SK-N-SH treated with all-trans-retinoic acid at 6 μM for 48 hours (cell line): ENCODE measurements at regions not wholly inside any gene's neighbourhood (a gene's known extent, or its start where the extent isn't known, plus 50 kb on each side); places are given as distances from the start of the nearest gene placed in this dataset.

Experiments used
- ARNTL ChIP-seq: fragments of 450-650 bp; formaldehyde crosslinking; IDR thresholded peaks from 2 replicates; pipeline ENCODE4 v1.5.0; 2020; ENCODE audit warnings: low read depth, mild to moderate bottlenecking, moderate library complexity, borderline replicate concordance
- CSRNP3 ChIP-seq: fragments of 250-450 bp; sonication (Bioruptor Pico); IDR thresholded peaks from 2 replicates; pipeline ENCODE4 v1.5.1; 2021; ENCODE audit warnings: mild to moderate bottlenecking, moderate library complexity
- SNAI2 ChIP-seq: fragments of 250-450 bp; sonication (Bioruptor Pico); IDR thresholded peaks from 2 replicates; pipeline ENCODE4 v1.5.0; 2020; ENCODE audit warnings: mild to moderate bottlenecking, moderate library complexity
- TCF4 ChIP-seq: fragments of 250-450 bp; sonication (Bioruptor Pico); IDR thresholded peaks from 2 replicates; pipeline ENCODE4 v1.8.0; 2021; ENCODE audit warnings: mild to moderate bottlenecking, moderate library complexity, borderline replicate concordance
- ZNF565 ChIP-seq: fragments of 450-650 bp; formaldehyde crosslinking; conservative IDR thresholded peaks from 2 replicates; pipeline ENCODE4 v1.5.0; 2020; ENCODE audit warnings: low read depth, mild to moderate bottlenecking, moderate library complexity

GRCh38 chr15:69696946-69697345 lies 244.3 kb downstream of the RPLP1 start:
- TF ChIP-seq SNAI2 (CRISPR knock-in tag) (no peak), CSRNP3 (CRISPR knock-in tag) (no peak), TCF4 (CRISPR knock-in tag) (no peak), ARNTL (CRISPR knock-in tag) (no peak), ZNF565 (no peak)
